Dendritic cell treated with granulocyte-macrophage colony-stimulating factor and Interleukin-4, amounts not matched to agents 40 ng/mL and 50 ng/mL, for 4 days (primary cell): ENCODE measurements at regions not wholly inside any gene's neighbourhood (a gene's known extent, or its start where the extent isn't known, plus 50 kb on each side); places are given as distances from the start of the nearest gene placed in this dataset.

Experiments used
- H3K27ac Mint-ChIP-seq: one replicate; pipeline ENCODE4 v1.8.0; 2022; ENCODE audit warnings: mild to moderate bottlenecking, mixed read lengths
- H3K27me3 Mint-ChIP-seq: one replicate; pipeline ENCODE4 v1.8.0; 2022; ENCODE audit warnings: mild to moderate bottlenecking, mixed read lengths
- H3K36me3 Mint-ChIP-seq: one replicate; pipeline ENCODE4 v1.8.0; 2022; ENCODE audit warnings: low read depth, mixed read lengths
- H3K4me1 Mint-ChIP-seq: one replicate; pipeline ENCODE4 v1.8.0; 2022; ENCODE audit warnings: low read depth, mixed read lengths
- H3K4me3 Mint-ChIP-seq: one replicate; pipeline ENCODE4 v1.8.0; 2022; ENCODE audit warnings: mild to moderate bottlenecking, moderate library complexity, mixed read lengths
- H3K9me3 Mint-ChIP-seq: one replicate; pipeline ENCODE4 v1.8.0; 2022; ENCODE audit warnings: mixed read lengths
- intact Hi-C: fragments of 100-400 bp; cut with micrococcal nuclease; formaldehyde crosslinking; loops from one replicate; pipeline ENCODE4 v1.15.0; 2022

GRCh38 chr9:19614294-19614693 lies 174.5 kb downstream of the SLC24A2 start:
- intact Hi-C loops = no loop called here
- Mint-ChIP-seq H3K27me3 (peaks cover 12% of the 10 kb centered on the region), H3K27ac (no peak overlapping the region)

GRCh38 chr9:19600538-19600937 lies 188.3 kb downstream of the SLC24A2 start:
- Mint-ChIP-seq H3K36me3 (no peaks in the 10 kb centered on the region), H3K9me3 (peaks cover 7% of the 10 kb centered on the region), H3K27me3 (peaks cover 2% of the 10 kb centered on the region), H3K4me3 (no peak overlapping the region), H3K4me1 (no peaks in the 10 kb centered on the region), H3K27ac (no peak overlapping the region)
- intact Hi-C loops = no loop called here

More at GRCh38 chr9:19614294-19614693, 174.5 kb downstream of the SLC24A2 start:
- Mint-ChIP-seq H3K4me3 (no peak overlapping the region), H3K4me1 (no peaks in the 10 kb centered on the region), H3K9me3 (no peaks in the 10 kb centered on the region), H3K36me3 (no peaks in the 10 kb centered on the region)

- no peaks in the 10 kb centered on the region for H3K4me1 Mint-ChIP-seq
- no peak overlapping the region for H3K4me3 Mint-ChIP-seq
- peaks cover 2% of the 10 kb centered on the region for H3K27me3 Mint-ChIP-seq
- no peak overlapping the region for H3K27ac Mint-ChIP-seq
- intact Hi-C loops = loop anchor here (10.0 kb wide), 1 partner anchor 156 kb away; no protein-coding TSS in a partner anchor
- no peaks in the 10 kb centered on the region for H3K36me3 Mint-ChIP-seq
- H3K9me3 Mint-ChIP-seq = peaks cover 7% of the 10 kb centered on the region
Observed at GRCh38 chr9:19598722-19599121, 189.9 kb downstream of the ACER2 start.

GRCh38 chr9:19597176-19597575 lies 188.4 kb downstream of the ACER2 start:
- peaks cover 2% of the 10 kb centered on the region for H3K27me3 Mint-ChIP-seq
- H3K36me3 Mint-ChIP-seq = no peaks in the 10 kb centered on the region
- H3K4me3 Mint-ChIP-seq = no peak overlapping the region
- H3K9me3 Mint-ChIP-seq = peaks cover 7% of the 10 kb centered on the region
- no peaks in the 10 kb centered on the region for H3K4me1 Mint-ChIP-seq
- intact Hi-C loops = loop anchor here (10.0 kb wide), 1 partner anchor 158 kb away; no protein-coding TSS in a partner anchor
- H3K27ac Mint-ChIP-seq = no peak overlapping the region

- Mint-ChIP-seq H3K36me3 (no peaks in the 10 kb centered on the region), H3K4me1 (no peaks in the 10 kb centered on the region), H3K27me3 (peaks cover 2% of the 10 kb centered on the region), H3K9me3 (no peaks in the 10 kb centered on the region), H3K27ac (no peak overlapping the region), H3K4me3 (no peak overlapping the region)
- intact Hi-C loops = loop anchor here (10.0 kb wide), 1 partner anchor 160 kb away; no protein-coding TSS in a partner anchor
Observed at GRCh38 chr9:19595003-19595402, 186.2 kb downstream of the ACER2 start.

GRCh38 chr9:19587678-19588077 lies 178.9 kb downstream of the ACER2 start:
- intact Hi-C loops = no loop called here
- H3K9me3 Mint-ChIP-seq = no peaks in the 10 kb centered on the region
- no peak overlapping the region for H3K27ac Mint-ChIP-seq
- H3K4me1 Mint-ChIP-seq = no peaks in the 10 kb centered on the region
- H3K27me3 Mint-ChIP-seq = no peaks in the 10 kb centered on the region
- no peaks in the 10 kb centered on the region for H3K36me3 Mint-ChIP-seq
- H3K4me3 Mint-ChIP-seq = no peak overlapping the region

GRCh38 chr9:19583890-19584289 lies 175.1 kb downstream of the ACER2 start:
- no peaks in the 10 kb centered on the region for H3K4me1 Mint-ChIP-seq
- no peaks in the 10 kb centered on the region for H3K36me3 Mint-ChIP-seq
- intact Hi-C loops = no loop called here
- no peaks in the 10 kb centered on the region for H3K9me3 Mint-ChIP-seq
- no peaks in the 10 kb centered on the region for H3K27me3 Mint-ChIP-seq
- no peak overlapping the region for H3K27ac Mint-ChIP-seq
- no peak overlapping the region for H3K4me3 Mint-ChIP-seq

GRCh38 chr9:19577411-19577810 lies 168.6 kb downstream of the ACER2 start:
- no peak overlapping the region for H3K4me3 Mint-ChIP-seq
- no peaks in the 10 kb centered on the region for H3K36me3 Mint-ChIP-seq
- H3K4me1 Mint-ChIP-seq = no peaks in the 10 kb centered on the region
- H3K27ac Mint-ChIP-seq = no peak overlapping the region
- no peaks in the 10 kb centered on the region for H3K9me3 Mint-ChIP-seq
- intact Hi-C loops = loop anchor here (10.0 kb wide), 1 partner anchor 53 kb away; no protein-coding TSS in a partner anchor
- no peaks in the 10 kb centered on the region for H3K27me3 Mint-ChIP-seq

GRCh38 chr9:19568946-19569345 lies 160.1 kb downstream of the ACER2 start:
- Mint-ChIP-seq H3K4me1 (no peaks in the 10 kb centered on the region), H3K36me3 (no peaks in the 10 kb centered on the region), H3K9me3 (no peaks in the 10 kb centered on the region), H3K4me3 (no peak overlapping the region), H3K27me3 (no peaks in the 10 kb centered on the region), H3K27ac (no peak overlapping the region)
- intact Hi-C loops = no loop called here

GRCh38 chr9:19564396-19565061 lies 155.7 kb downstream of the ACER2 start:
- Mint-ChIP-seq H3K27ac (no peak overlapping the region), H3K9me3 (no peaks in the 10 kb centered on the region), H3K36me3 (no peaks in the 10 kb centered on the region), H3K27me3 (no peaks in the 10 kb centered on the region), H3K4me1 (no peaks in the 10 kb centered on the region), H3K4me3 (no peak overlapping the region)
- intact Hi-C loops = no loop called here

GRCh38 chr9:19555214-19555613 lies 146.4 kb downstream of the ACER2 start:
- H3K4me1 Mint-ChIP-seq = no peaks in the 10 kb centered on the region

GRCh38 chr9:19554529-19554928 lies 145.7 kb downstream of the ACER2 start:
- H3K4me3 Mint-ChIP-seq = no peak overlapping the region
- intact Hi-C loops = no loop called here
- H3K4me1 Mint-ChIP-seq = no peaks in the 10 kb centered on the region
- no peaks in the 10 kb centered on the region for H3K36me3 Mint-ChIP-seq
- H3K27ac Mint-ChIP-seq = no peak overlapping the region
- peaks cover 12% of the 10 kb centered on the region for H3K9me3 Mint-ChIP-seq
- H3K27me3 Mint-ChIP-seq = no peaks in the 10 kb centered on the region

More at GRCh38 chr9:19555214-19555613, 146.4 kb downstream of the ACER2 start:
- no peaks in the 10 kb centered on the region for H3K36me3 Mint-ChIP-seq
- H3K27ac Mint-ChIP-seq = no peak overlapping the region
- H3K4me3 Mint-ChIP-seq = no peak overlapping the region
- intact Hi-C loops = no loop called here
- peaks cover 12% of the 10 kb centered on the region for H3K9me3 Mint-ChIP-seq
- no peaks in the 10 kb centered on the region for H3K27me3 Mint-ChIP-seq

- Mint-ChIP-seq H3K4me1 (no peaks in the 10 kb centered on the region), H3K27me3 (no peaks in the 10 kb centered on the region), H3K4me3 (no peak overlapping the region), H3K27ac (no peak overlapping the region), H3K9me3 (peaks cover 12% of the 10 kb centered on the region), H3K36me3 (no peaks in the 10 kb centered on the region)
- intact Hi-C loops = no loop called here
Observed at GRCh38 chr9:19553441-19553840, 144.6 kb downstream of the ACER2 start.

GRCh38 chr9:19552282-19553105 lies 143.7 kb downstream of the ACER2 start:
- no peaks in the 10 kb centered on the region for H3K4me1 Mint-ChIP-seq
- H3K9me3 Mint-ChIP-seq = peaks cover 9% of the 10 kb centered on the region
- no peak overlapping the region for H3K4me3 Mint-ChIP-seq
- no peaks in the 10 kb centered on the region for H3K27me3 Mint-ChIP-seq
- H3K27ac Mint-ChIP-seq = no peak overlapping the region
- H3K36me3 Mint-ChIP-seq = no peaks in the 10 kb centered on the region
- intact Hi-C loops = no loop called here
